Aorta (tissue), 5 donors: ENCODE measurements at regions not wholly inside any gene's neighbourhood (a gene's known extent, or its start where the extent isn't known, plus 50 kb on each side); places are given as distances from the start of the nearest gene placed in this dataset.
A peak's percentile ranks its signal among the peaks of the same experiment; 100 is the strongest.

Source experiments
- ATAC-seq: fragments of 200-7000 bp; cut with Tn5 transposase; one replicate; pipeline ENCODE4 v1.9.1; 2022; ENCODE audit warnings: moderate library complexity; ENCODE audit not compliant: low FRiP score
- DNase-seq, 2 donors: peaks; one replicate each; pipeline ENCODE4 v3.0.0-alpha.2; 2020
- H3K27ac ChIP-seq, 2 donors: one replicate each; pipeline ENCODE4 v1.5.1; 2013; ENCODE audit warnings: low read length in 2 of 2, mild to moderate bottlenecking in 2 of 2, moderate library complexity in 2 of 2, control low read depth in 1 of 2, inconsistent platforms in 1 of 2, low read depth in 1 of 2
- H3K27me3 ChIP-seq, 2 donors: one replicate each; pipeline ENCODE4 v1.6.1; 2013; ENCODE audit warnings: control low read depth in 1 of 2, low read length in 1 of 2, mild to moderate bottlenecking in 1 of 2, moderate library complexity in 1 of 2; ENCODE audit not compliant: insufficient read depth in 2 of 2, control insufficient read depth in 1 of 2
- H3K36me3 ChIP-seq, 2 donors: one replicate each; pipeline ENCODE4 v1.6.1; 2013; ENCODE audit warnings: control low read depth in 1 of 2, low read length in 1 of 2, mild to moderate bottlenecking in 1 of 2; ENCODE audit not compliant: insufficient read depth in 2 of 2, control insufficient read depth in 1 of 2
- H3K4me1 ChIP-seq, 2 donors: one replicate each; pipeline ENCODE4 v1.6.1; 2013; ENCODE audit warnings: low read length in 2 of 2, control low read depth in 1 of 2, mild to moderate bottlenecking in 1 of 2, moderate library complexity in 1 of 2; ENCODE audit not compliant: insufficient read depth in 2 of 2, control insufficient read depth in 1 of 2
- H3K4me3 ChIP-seq, 2 donors: one replicate each; pipeline ENCODE4 v1.5.1; 2013; ENCODE audit warnings: low read length in 2 of 2, control low read depth in 1 of 2, mild to moderate bottlenecking in 1 of 2
- H3K9me3 ChIP-seq: one replicate; pipeline ENCODE4 v1.6.1; 2013; ENCODE audit warnings: mild to moderate bottlenecking, low read length; ENCODE audit not compliant: control insufficient read depth
- WGBS, 2 donors: extraction: QIAGEN DNeasy Blood & Tissue Kit; methylation state at CpG; one replicate each; pipeline ENCODE4 v1.1.7; 2013; 5-methylcytosine and 5-hydroxymethylcytosine counted together
- intact Hi-C, 2 donors: fragments of 100-400 bp; cut with DNase I; formaldehyde crosslinking; loops; one replicate each; pipeline versions ENCODE4 v1.14.2 to v1.15.0; 2022
- donor health status: healthy with polysubstance abuse.
- donor health status: Bipolar disorder and iron deficiency.
- donor health status: DM: no; HTN: no; CAD: no.
- donor health status: DM: no; HTN: no; CAD: no.
- donor health status: DM: yes; HTN: yes; CAD: no.

DNA sequence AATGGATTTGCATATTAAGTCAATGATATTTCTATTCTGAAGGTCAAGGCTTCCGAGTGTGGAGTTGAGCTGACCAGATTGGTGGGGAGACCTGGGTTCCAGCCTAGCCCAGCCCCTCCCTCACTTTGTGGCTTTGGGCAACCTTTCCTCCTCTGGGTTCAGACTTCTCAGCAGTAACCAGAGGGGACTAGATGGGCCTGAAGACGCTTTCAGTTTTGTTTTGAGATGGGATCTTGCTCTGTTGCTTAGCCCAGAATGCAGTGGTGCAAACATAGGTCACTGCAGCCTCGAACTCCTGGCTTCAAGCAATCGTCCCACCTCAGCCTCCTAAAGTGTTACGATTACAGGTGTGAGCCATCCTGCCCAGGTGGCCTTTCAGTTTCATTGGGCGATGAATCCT is 68.1 kb upstream of the LEP start:
- no peak for DNase-seq
- no peak overlapping the region for H3K4me3 ChIP-seq
- ATAC-seq: no peak
- H3K27me3 ChIP-seq: peaks cover 0 to 4% of the 10 kb centered on the region in 2 donors
- WGBS, 2 donors: 72 to 76% methylated on average over 6 of the region's 6 CpGs
- no peak overlapping the region for H3K27ac ChIP-seq
- H3K9me3 ChIP-seq: no peaks in the 10 kb centered on the region
- intact Hi-C loops: no loop called here
- H3K36me3 ChIP-seq: no peaks in the 10 kb centered on the region
- H3K4me1 ChIP-seq: no peaks in the 10 kb centered on the region

DNA sequence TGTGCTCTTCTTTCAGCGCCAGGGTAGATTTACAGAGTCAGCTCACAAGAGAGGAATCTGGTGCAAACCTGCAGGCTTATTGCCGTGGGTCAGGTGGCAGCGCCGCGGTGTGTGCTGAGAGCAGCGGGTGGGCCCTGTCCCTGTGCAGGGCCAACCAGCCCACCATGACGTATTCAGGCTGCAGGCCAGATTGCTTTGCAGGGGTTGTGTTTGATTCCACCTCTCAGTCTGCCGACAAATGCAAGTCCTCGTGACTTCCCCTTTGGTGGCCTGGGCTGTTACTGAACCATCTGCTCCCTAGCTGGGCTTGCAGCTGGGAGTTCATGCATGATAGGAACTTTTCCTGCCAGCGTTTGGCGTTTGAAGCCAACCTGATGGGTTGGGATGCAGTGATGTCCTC is 66.7 kb upstream of the LEP start:
- no peak for DNase-seq
- intact Hi-C loops: no loop called here
- Histone ChIP-seq H3K36me3 (no peaks in the 10 kb centered on the region), H3K9me3 (no peaks in the 10 kb centered on the region), H3K27me3 (peaks cover 0 to 4% of the 10 kb centered on the region in 2 donors), H3K4me3 (no peak overlapping the region), H3K4me1 (no peaks in the 10 kb centered on the region), H3K27ac (no peak overlapping the region)
- 63 to 72% methylated on average over 11 of the region's 11 CpGs for WGBS, 2 donors
- no peak for ATAC-seq

GRCh38 chr7:128176696-128177095 is 64.4 kb upstream of the LEP start:
- DNase-seq (no peak), ATAC-seq (no peak)
- no peaks in the 10 kb centered on the region for H3K9me3 ChIP-seq
- H3K36me3 ChIP-seq: no peaks in the 10 kb centered on the region
- H3K4me1 ChIP-seq: no peaks in the 10 kb centered on the region
- intact Hi-C loops: no loop called here
- H3K27me3 ChIP-seq: peaks cover 0 to 1% of the 10 kb centered on the region in 2 donors
- H3K4me3 ChIP-seq: no peak overlapping the region
- 77 to 84% methylated on average over 7 of the region's 7 CpGs for WGBS, 2 donors
- no peak overlapping the region for H3K27ac ChIP-seq

DNA sequence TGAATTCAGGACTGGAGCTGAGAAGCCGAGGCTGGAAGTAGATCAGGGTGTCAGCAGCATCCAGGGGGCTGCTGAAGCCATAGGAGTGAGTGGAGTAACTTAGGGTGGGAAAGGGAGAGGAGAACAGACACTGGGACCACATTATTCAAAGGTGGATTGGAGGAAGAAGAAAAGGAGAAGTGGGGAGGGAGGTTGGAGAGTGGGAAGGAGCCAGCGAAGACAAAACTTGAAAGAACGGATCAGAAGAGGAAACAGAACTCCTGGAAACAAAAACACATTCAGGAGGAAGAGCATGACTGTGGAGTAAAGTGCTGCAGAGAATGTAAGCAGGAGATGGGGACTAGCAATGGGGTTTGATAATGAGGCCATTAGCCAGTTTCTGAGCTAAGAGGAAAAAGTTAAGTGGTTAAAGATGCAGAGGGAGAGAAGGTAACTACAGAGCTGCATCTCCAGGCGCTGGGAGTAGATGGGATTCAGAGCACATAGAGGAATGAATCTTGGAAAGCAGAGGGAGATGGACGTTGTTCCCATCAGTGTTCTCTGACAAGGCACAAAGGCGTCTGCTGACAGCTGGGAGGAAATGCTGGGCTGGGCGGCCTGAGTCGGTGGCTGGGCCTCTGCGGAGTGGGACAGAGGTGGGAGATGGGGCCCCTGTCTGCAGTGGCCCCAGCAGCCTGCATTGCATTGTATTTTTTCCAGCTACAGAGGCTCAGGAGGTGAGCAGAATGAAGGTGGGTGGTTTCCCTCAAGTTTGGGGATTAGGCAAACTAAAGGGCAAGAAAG is 63.1 kb upstream of the LEP start:
- no peak for DNase-seq
- no peaks in the 10 kb centered on the region for H3K27me3 ChIP-seq
- 44 to 46% methylated on average over 9 of the region's 9 CpGs for WGBS, 2 donors

DNA sequence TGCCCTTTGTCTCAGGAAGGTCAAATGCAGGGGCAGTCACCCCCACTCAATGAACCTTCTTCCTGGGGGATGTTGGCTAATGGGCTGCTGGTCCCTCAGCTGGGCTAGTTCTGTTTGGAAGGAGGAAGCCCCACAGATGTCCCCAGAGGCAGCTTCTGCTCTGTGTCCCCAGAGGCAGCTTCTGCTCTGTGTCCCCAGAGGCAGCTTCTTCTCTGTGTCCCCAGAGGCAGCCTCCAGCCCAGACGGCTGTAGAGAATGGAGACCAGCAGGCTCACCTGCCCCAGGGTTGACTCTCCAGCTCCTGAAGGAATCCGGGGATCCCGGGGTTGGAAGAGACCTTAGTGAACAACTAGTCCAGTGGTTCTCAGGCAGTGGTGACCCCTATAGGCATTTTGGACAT is 62.5 kb upstream of the LEP start:
- Histone ChIP-seq H3K9me3 (no peaks in the 10 kb centered on the region), H3K27ac (no peak overlapping the region), H3K36me3 (no peaks in the 10 kb centered on the region), H3K4me1 (no peaks in the 10 kb centered on the region), H3K4me3 (no peak overlapping the region), H3K27me3 (no peaks in the 10 kb centered on the region)
- DNase-seq (no peak), ATAC-seq (no peak)
- intact Hi-C loops: no loop called here
- WGBS, 2 donors: 73 to 82% methylated on average over 3 of the region's 3 CpGs

More for the DNA sequence above, 63.1 kb upstream of the LEP start:
- H3K36me3 ChIP-seq: no peaks in the 10 kb centered on the region
- no peak overlapping the region for H3K27ac ChIP-seq
- no peaks in the 10 kb centered on the region for H3K4me1 ChIP-seq
- intact Hi-C loops: no loop called here
- no peaks in the 10 kb centered on the region for H3K9me3 ChIP-seq
- ATAC-seq: no peak
- H3K4me3 ChIP-seq: no peak overlapping the region

DNA sequence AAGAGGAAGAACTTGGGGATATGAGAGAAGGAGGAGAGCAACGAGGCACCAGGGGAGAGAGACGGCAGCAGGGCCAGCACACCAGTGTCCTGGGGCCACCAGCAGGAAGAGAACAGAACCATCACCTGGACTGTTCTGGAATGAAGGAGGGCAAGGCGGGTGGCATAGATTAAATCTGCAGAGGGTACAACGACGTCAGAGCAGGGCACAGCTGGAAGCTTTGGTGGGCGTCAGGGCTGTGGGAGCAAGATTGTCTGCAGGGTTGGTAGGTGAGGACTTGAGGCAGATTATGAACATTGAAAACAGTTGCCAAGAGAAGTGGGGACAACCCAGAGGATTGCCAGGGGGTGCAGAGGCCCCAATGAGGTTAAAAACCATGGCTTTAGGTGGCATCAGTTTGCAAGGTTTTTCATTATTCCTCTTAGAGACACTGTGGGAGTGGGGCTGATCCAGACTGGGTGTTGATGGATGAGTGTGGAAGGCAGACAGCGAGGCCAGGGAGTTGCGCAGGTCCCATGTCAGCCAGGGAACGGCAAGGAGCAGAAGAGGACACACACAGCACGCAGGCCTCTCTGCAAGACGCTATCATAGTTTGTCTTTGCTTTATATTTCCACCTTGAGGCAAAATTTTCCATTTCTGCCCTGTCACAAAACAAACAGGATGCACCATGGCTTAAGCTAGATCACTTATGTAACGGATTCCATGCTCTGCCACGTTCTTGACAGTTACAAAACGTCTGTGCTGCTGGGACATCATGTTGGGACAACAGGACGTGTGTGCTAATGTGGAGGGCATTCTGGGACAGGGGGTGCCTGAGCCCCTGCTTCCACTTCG is 52.5 kb upstream of the LEP start:
- H3K27ac ChIP-seq: no peak overlapping the region
- 67 to 69% methylated on average over 16 of the region's 16 CpGs for WGBS, 2 donors
- H3K4me1 ChIP-seq: no peaks in the 10 kb centered on the region
- H3K4me3 ChIP-seq: no peak overlapping the region
- H3K36me3 ChIP-seq: no peaks in the 10 kb centered on the region
- DNase-seq (peak in 1 of 2 donors; percentile 51), ATAC-seq (no peak)
- H3K9me3 ChIP-seq: no peaks in the 10 kb centered on the region
- intact Hi-C loops: no loop called here
- H3K27me3 ChIP-seq: no peaks in the 10 kb centered on the region

DNA sequence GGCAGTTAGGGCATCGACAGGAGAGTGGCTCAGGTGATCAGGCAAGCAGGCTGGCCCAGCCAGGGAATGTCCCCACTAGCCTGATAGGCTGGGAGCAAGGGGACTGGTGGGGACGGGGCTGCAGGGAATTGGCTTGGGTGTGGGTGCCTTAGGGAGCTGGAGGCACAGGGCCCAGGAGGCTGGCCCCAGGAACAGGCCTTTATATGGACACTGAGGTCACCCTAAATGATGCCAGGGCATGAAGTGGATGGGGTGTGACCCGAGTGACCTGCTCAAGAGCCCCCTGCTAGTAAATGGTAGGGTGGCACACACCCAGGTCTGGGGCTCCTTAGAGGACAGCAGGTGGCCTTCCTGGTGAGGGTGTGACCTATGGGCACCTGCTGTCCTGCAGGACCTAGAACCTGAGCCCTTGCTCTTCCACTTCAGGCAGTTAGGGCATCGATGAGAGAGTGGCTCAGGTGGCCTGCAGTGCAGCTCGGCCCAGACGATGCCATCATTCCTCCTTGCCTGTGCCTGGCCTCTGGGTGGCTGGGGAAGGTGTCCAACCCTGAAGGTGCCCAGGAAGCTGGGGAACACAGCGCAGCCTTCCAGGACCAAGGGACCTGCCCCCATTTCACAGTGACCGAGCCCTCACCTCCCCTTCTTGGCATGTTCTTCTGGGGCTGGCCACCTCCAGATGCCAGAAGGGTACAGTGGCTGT is 51.7 kb upstream of the LEP start:
- Histone ChIP-seq H3K36me3 (no peaks in the 10 kb centered on the region), H3K4me3 (no peak overlapping the region), H3K27me3 (no peaks in the 10 kb centered on the region), H3K27ac (no peak overlapping the region), H3K4me1 (no peaks in the 10 kb centered on the region), H3K9me3 (peaks cover 2% of the 10 kb centered on the region)
- intact Hi-C loops: no loop called here
- WGBS, 2 donors: 82 to 86% methylated on average over 8 of the region's 8 CpGs
- DNase-seq (peak in 1 of 2 donors; percentile 41), ATAC-seq (peak; percentile 54)

DNA sequence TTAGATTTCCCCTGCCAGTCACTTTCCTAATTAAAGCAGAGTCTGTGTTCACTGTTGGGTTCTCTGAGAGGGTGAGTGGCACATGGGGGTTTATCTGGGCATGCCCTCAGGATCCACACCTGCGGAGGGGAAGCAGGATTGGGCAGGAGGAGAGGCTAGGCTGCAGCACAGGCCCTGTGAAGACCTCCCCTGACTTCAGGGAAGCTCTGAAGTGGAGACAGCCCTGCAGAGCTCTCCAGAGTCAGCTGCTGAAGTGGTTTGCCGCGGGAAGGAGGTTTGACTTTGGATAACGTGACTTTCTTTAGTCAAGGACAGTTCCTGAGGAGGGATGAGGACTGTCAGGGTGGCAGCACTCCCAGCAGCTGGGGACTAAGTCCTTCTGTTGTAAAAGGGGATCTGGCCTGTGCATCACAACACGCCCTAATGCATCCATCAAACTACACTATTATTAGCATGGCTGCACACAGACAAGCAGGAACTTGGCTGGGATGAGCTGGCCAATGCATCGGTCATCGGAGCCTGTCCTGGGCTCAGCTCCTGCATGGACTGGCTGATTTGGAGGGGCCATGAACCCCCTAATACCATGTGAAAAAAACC is 50.9 kb upstream of the LEP start:
- ATAC-seq: no peak
- Histone ChIP-seq H3K27ac (no peak overlapping the region), H3K4me1 (no peaks in the 10 kb centered on the region), H3K4me3 (no peak overlapping the region), H3K9me3 (peaks cover 4% of the 10 kb centered on the region), H3K27me3 (no peaks in the 10 kb centered on the region), H3K36me3 (no peaks in the 10 kb centered on the region)
- peak in 1 of 2 donors; percentile 37 for DNase-seq
- intact Hi-C loops: no loop called here
- WGBS, 2 donors: 60% methylated on average over 7 of the region's 7 CpGs
